HG02884 (cell line): ENCODE measurements at regions not wholly inside any gene's neighbourhood (a gene's known extent, or its start where the extent isn't known, plus 50 kb on each side); places are given as distances from the start of the nearest gene placed in this dataset.
"Not testable (repeated sequence)": the region's sequence is repeated elsewhere in the genome, so short reads cannot be mapped to it uniquely, and the experiment has no call there.

ENCODE experiments used
- ATAC-seq: cut with Tn5 transposase; IDR thresholded peaks from one replicate; pipeline ENCODE4 v1.9.1; 2021; ENCODE audit warnings: mild to moderate bottlenecking, moderate library complexity; ENCODE audit not compliant: unreplicated experiment

- not testable (repeated sequence) for ATAC-seq
Measured at GRCh38 chrX:140633105-140633504, 76.5 kb upstream of the LINC00632 start.

- ATAC-seq, result no peak
Measured at GRCh38 chrX:140608111-140608510, 101.4 kb upstream of the LINC00632 start.

- no peak for ATAC-seq
Measured at GRCh38 chrX:140602140-140602539, 97.3 kb upstream of the SOX3 start.

GRCh38 chrX:140599851-140600250, 95.0 kb upstream of the SOX3 start:
- no peak for ATAC-seq

- no peak for ATAC-seq
Measured at GRCh38 chrX:140589657-140590056, 84.8 kb upstream of the SOX3 start.

- no peak for ATAC-seq
Measured at GRCh38 chrX:140586951-140587350, 82.1 kb upstream of the SOX3 start.

- no peak for ATAC-seq
Measured at GRCh38 chrX:140580478-140580877, 75.6 kb upstream of the SOX3 start.

- peak; percentile 94 for ATAC-seq
Measured at GRCh38 chrX:140572724-140573123, 67.9 kb upstream of the SOX3 start.

- no peak for ATAC-seq
Measured at GRCh38 chrX:140563893-140564292, 59.0 kb upstream of the SOX3 start.
